NCI-H187 (cell line): ENCODE measurements at regions not wholly inside any gene's neighbourhood (a gene's known extent, or its start where the extent isn't known, plus 50 kb on each side); places are given as distances from the start of the nearest gene placed in this dataset.

Experiments
- DNase-seq, 2 experiments: peaks; one replicate each; lab custom pipeline; 2025; lab: John Stamatoyannopoulos, UW

GRCh38 chrX:16496175-16496574 lies 153.8 kb upstream of the S100G start:
- DNase-seq, result no peak

- no peak for DNase-seq
These were observed 137.9 kb upstream of the S100G start for GRCh38 chrX:16511796-16512776.

GRCh38 chrX:16516232-16516876 lies 133.6 kb upstream of the S100G start:
- no peak for DNase-seq

- DNase-seq, result no peak
These were observed 132.8 kb upstream of the S100G start for GRCh38 chrX:16517039-16517605.

- no peak for DNase-seq
These were observed 131.8 kb upstream of the S100G start for GRCh38 chrX:16518131-16518530.

GRCh38 chrX:16524316-16524715 lies 125.6 kb upstream of the S100G start:
- no peak for DNase-seq

- no peak for DNase-seq
These were observed 124.0 kb upstream of the S100G start for GRCh38 chrX:16526003-16526402.

GRCh38 chrX:16528620-16529019 lies 121.3 kb upstream of the S100G start:
- DNase-seq, result no peak
